OCI-LY7 (cell line): ENCODE measurements at regions not wholly inside any gene's neighbourhood (a gene's known extent, or its start where the extent isn't known, plus 50 kb on each side); places are given as distances from the start of the nearest gene placed in this dataset.

Experiments used
- BruUV-seq: library from RNA; stranded (reverse); fragments of 400-500 nt; replicated peaks from 2 replicates; lab custom pipeline; 2021; lab: Mats Ljungman, UMichigan
- CTCF ChIA-PET: fragments of 300-600 bp; sonication (Branson Sonifier 250); formaldehyde crosslinking; loops from one replicate; lab custom pipeline; 2022; ENCODE audit warnings: antibody characterized with exemption; ENCODE audit not compliant: unreplicated experiment; lab: Charles Lee
- POLR2A ChIA-PET: fragments of 300-600 bp; sonication (Branson Sonifier 250); formaldehyde crosslinking; loops from one replicate; lab custom pipeline; 2022; ENCODE audit warnings: antibody characterized with exemption; lab: Charles Lee
- DNase-seq: peaks from one replicate; pipeline ENCODE4 v3.0.0-alpha.2; 2015; ENCODE audit warnings: low spot score
- H2AFZ ChIP-seq: fragments of 200-600 bp; sonication (generic), shearing (Covaris generic); 2 replicates; pipeline ENCODE4 v1.6.1; 2014; ENCODE audit warnings: mild to moderate bottlenecking, antibody characterized with exemption, low read length, moderate library complexity
- H3K27ac ChIP-seq: fragments of 200-600 bp; sonication (generic); 2 replicates; pipeline ENCODE4 v1.5.1; 2014; ENCODE audit warnings: mixed run types, low read depth, mild to moderate bottlenecking, moderate library complexity, low read length, inconsistent platforms; ENCODE audit not compliant: poor library complexity, severe bottlenecking
- H3K36me3 ChIP-seq: fragments of 200-600 bp; sonication (generic); 2 replicates; pipeline ENCODE4 v1.6.1; 2014; ENCODE audit warnings: mild to moderate bottlenecking, antibody characterized with exemption, low read length, moderate library complexity, mixed read lengths; ENCODE audit not compliant: insufficient read depth
- H3K4me1 ChIP-seq: fragments of 200-600 bp; sonication (generic); 2 replicates; pipeline ENCODE4 v1.5.1; 2014; ENCODE audit warnings: mild to moderate bottlenecking, low read length; ENCODE audit not compliant: insufficient read depth, poor library complexity, severe bottlenecking
- H3K4me2 ChIP-seq: fragments of 200-600 bp; sonication (generic); 2 replicates; pipeline ENCODE4 v1.6.1; 2014; ENCODE audit warnings: mild to moderate bottlenecking, low read length
- H3K4me3 ChIP-seq: fragments of 200-600 bp; sonication (generic); 2 replicates; pipeline ENCODE4 v1.5.1; 2014; ENCODE audit warnings: mild to moderate bottlenecking, low read depth, low read length; ENCODE audit not compliant: poor library complexity, severe bottlenecking
- H3K79me2 ChIP-seq: fragments of 200-600 bp; sonication (generic); 2 replicates; pipeline ENCODE4 v1.6.1; 2016; ENCODE audit warnings: low read depth, mild to moderate bottlenecking, low read length, moderate library complexity, mixed read lengths; ENCODE audit not compliant: insufficient read depth
- H3K9me2 ChIP-seq: fragments of 200-600 bp; sonication (generic); 2 replicates; pipeline ENCODE4 v1.6.1; 2016; ENCODE audit warnings: mild to moderate bottlenecking, low read length, mixed read lengths; ENCODE audit not compliant: insufficient read depth
- H3K9me3 ChIP-seq: fragments of 200-600 bp; sonication (generic); 2 replicates; pipeline ENCODE4 v1.6.1; 2014; ENCODE audit warnings: mild to moderate bottlenecking, mixed run types, low read length, mixed read lengths
- H4K20me1 ChIP-seq: fragments of 200-600 bp; sonication (generic); 2 replicates; pipeline ENCODE4 v1.6.1; 2014; ENCODE audit warnings: mild to moderate bottlenecking, antibody characterized with exemption, low read length, moderate library complexity, mixed read lengths; ENCODE audit not compliant: insufficient read depth
- CTCF ChIP-seq: fragments of 200-600 bp; sonication (generic); conservative IDR thresholded peaks from 2 replicates; pipeline ENCODE4 v1.5.1; 2014; ENCODE audit warnings: mild to moderate bottlenecking, antibody characterized with exemption, low read length, moderate library complexity, mixed read lengths
- EZH2phosphoT487 ChIP-seq: fragments of 200-600 bp; sonication (generic); IDR thresholded peaks from 2 replicates; pipeline ENCODE4 v1.6.1; 2018; ENCODE audit warnings: low read depth, borderline replicate concordance, mild to moderate bottlenecking, mixed run types, antibody characterized with exemption, low read length, moderate library complexity, mixed read lengths
- intact Hi-C: fragments of 100-400 bp; cut with micrococcal nuclease; formaldehyde crosslinking; loops from one replicate; pipeline ENCODE4 v1.10.0; 2022; ENCODE audit not compliant: unreplicated experiment

DNA sequence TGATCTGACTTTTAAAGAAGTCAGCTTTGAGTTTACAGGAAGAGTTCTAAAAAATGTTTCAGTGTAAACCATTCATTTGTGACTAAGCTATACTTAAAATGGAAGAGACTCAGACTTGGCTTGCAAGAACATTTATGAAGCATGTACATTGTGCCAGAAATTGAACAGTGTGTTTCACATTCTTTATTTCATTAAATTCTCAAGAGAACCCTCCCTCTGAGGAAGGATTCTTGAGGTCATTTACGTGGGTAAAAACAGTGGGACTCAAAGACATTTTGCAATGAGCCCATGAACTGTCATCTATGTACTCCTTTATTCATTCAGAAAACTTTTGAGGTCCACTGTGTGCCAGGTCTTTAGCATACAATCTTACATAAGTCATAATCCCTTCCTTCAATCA is 143.6 kb upstream of the ZNF521 start:
- TF ChIP-seq EZH2phosphoT487: no peak
- TF ChIP-seq CTCF: no peak
- H3K79me2 ChIP-seq: no peaks in the 10 kb centered on the region
- CTCF ChIA-PET: no interaction called here

DNA sequence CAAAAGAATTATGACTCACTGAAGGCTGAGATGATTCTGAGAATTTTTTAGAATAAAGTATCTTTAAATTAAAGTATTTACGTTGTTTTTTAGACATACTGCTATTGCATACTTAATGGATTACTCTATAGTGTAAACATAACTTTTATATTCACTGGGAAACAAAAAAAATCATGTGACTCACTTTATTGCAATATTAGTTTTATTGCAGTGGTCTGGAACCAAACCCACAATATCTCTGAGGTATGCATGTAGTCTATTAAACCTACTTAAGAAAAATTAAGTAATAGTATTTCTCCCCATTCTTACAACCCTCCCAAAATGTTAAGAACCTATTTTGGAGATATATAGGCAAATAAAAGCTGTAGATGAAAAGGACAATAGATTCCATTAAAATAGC is 142.9 kb upstream of the ZNF521 start:
- intact Hi-C loops: loop anchor here (10.0 kb wide), 1 partner anchor 130 kb away; no protein-coding TSS in a partner anchor
- TF ChIP-seq CTCF: no peak
- no peak for TF ChIP-seq EZH2phosphoT487
- Histone ChIP-seq H3K4me3 (no peak overlapping the region), H3K9me3 (no peaks in the 10 kb centered on the region), H3K27ac (no peak overlapping the region), H3K9me2 (no peaks in the 10 kb centered on the region), H2AFZ (no peak overlapping the region), H4K20me1 (no peaks in the 10 kb centered on the region), H3K4me2 (no peak overlapping the region), H3K36me3 (no peaks in the 10 kb centered on the region), H3K79me2 (no peaks in the 10 kb centered on the region), H3K4me1 (no peaks in the 10 kb centered on the region)
- CTCF ChIA-PET: no interaction called here
- POLR2A ChIA-PET: no interaction called here
- DNase-seq: no peak
- no TSS peak for BruUV-seq

More for the DNA sequence above, 143.6 kb upstream of the ZNF521 start:
- Histone ChIP-seq H3K4me3 (no peak overlapping the region), H3K4me2 (no peak overlapping the region), H3K27ac (no peak overlapping the region), H2AFZ (no peak overlapping the region), H3K9me3 (no peaks in the 10 kb centered on the region), H3K4me1 (no peaks in the 10 kb centered on the region), H3K36me3 (no peaks in the 10 kb centered on the region), H4K20me1 (no peaks in the 10 kb centered on the region), H3K9me2 (no peaks in the 10 kb centered on the region)
- BruUV-seq: no TSS peak
- intact Hi-C loops: loop anchor here (10.0 kb wide), 1 partner anchor 131 kb away; no protein-coding TSS in a partner anchor
- POLR2A ChIA-PET: no interaction called here
- no peak for DNase-seq

GRCh38 chr18:25493401-25493800 is 141.4 kb upstream of the ZNF521 start:
- Histone ChIP-seq H3K4me2 (no peak overlapping the region), H4K20me1 (no peaks in the 10 kb centered on the region), H3K9me2 (no peaks in the 10 kb centered on the region), H3K9me3 (no peaks in the 10 kb centered on the region), H2AFZ (no peak overlapping the region), H3K4me3 (no peak overlapping the region), H3K4me1 (no peaks in the 10 kb centered on the region), H3K79me2 (no peaks in the 10 kb centered on the region), H3K27ac (no peak overlapping the region), H3K36me3 (no peaks in the 10 kb centered on the region)
- ChIA-PET CTCF (no interaction called here), POLR2A (interaction anchor here (0.6 to 1.1 kb wide), 2 partner anchors 16 to 889 kb away, joined by 3 read pairs; no protein-coding TSS in a partner anchor)
- BruUV-seq: no TSS peak
- DNase-seq: no peak
- intact Hi-C loops: loop anchor here (10.0 kb wide), 1 partner anchor 129 kb away; no protein-coding TSS in a partner anchor
- TF ChIP-seq EZH2phosphoT487 (no peak), CTCF (no peak)
